ENCODE measurements at regions not wholly inside any gene's neighbourhood (a gene's known extent, or its start where the extent isn't known, plus 50 kb on each side); places are given as distances from the start of the nearest gene placed in this dataset.

DNA sequence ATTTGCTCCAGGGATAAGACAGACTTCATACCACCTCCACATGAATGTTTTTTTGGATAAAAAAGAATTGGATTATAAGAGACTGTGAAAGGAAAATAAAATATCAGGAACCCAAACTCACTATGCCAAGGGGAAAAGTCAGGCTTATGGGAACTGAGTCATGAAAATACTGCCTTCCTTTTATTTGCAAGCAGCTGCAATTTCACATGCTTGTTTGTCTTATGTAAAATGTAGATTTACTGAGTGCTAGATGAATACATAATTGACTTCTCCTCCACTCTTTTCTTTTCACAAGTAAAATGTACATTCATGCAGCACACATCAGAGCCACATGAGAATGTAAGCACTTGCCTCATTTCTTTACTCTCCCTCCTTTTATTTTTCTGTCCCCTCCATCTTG lies 940.8 kb upstream of the MBL2 start:
- Mint-ChIP-seq H3K4me3 (no peak overlapping the region), H3K27ac (no peak overlapping the region), H3K9me3 (peaks cover 10 to 11% of the 10 kb centered on the region in 2 experiments; a peak in 4 of 5 replicates), H3K4me1 (peaks cover 0 to 5% of the 10 kb centered on the region in 2 experiments; a peak in 1 of 4 replicates), H3K36me3 (ENCODE audit: insufficient read depth in 1 of 3, low read depth in 3 of 3) (peaks cover 2 to 11% (median 3%) of the 10 kb centered on the region in 3 experiments; a peak in 3 of 7 replicates), H3K27me3 (ENCODE audit: low read depth) (no peaks in the 10 kb centered on the region)
- Histone ChIP-seq H3K79me1 (ENCODE audit: insufficient read depth, low read depth, low read length, poor library complexity, severe bottlenecking) (no peaks in the 10 kb centered on the region), H3K79me2 (ENCODE audit: insufficient read depth, low read length) (no peaks in the 10 kb centered on the region), H3K27me3 (ENCODE audit: insufficient read depth, low read length) (no peaks in the 10 kb centered on the region), H2BK120ac (ENCODE audit: low read depth, low read length, poor library complexity, severe bottlenecking) (no peak overlapping the region), H3K27ac (ENCODE audit: insufficient read length, low read depth, low read length) (no peak overlapping the region), H2BK5ac (ENCODE audit: insufficient read length, low read length) (no peak overlapping the region), H3K4ac (ENCODE audit: low read depth, low read length) (no peak overlapping the region), H3K9me3 (ENCODE audit: control insufficient read depth, low read depth, low read length) (peaks cover 5% of the 10 kb centered on the region), H3K23ac (ENCODE audit: insufficient read length, low read depth, low read length) (no peak overlapping the region), H4K5ac (ENCODE audit: insufficient read length, low read depth, low read length) (no peak overlapping the region), H2BK12ac (ENCODE audit: insufficient read length, low read depth, low read length) (no peak overlapping the region), H4K20me1 (ENCODE audit: control insufficient read depth, insufficient read depth, insufficient read length) (no peaks in the 10 kb centered on the region), H2BK15ac (ENCODE audit: low read depth, low read length) (no peak overlapping the region), H3K56ac (ENCODE audit: insufficient read length, low read depth, low read length) (no peak overlapping the region), H4K8ac (replicated peaks; ENCODE audit: insufficient read length, low read depth, low read length) (no peak overlapping the region), H4K91ac (ENCODE audit: insufficient read length, low read depth, low read length) (no peak overlapping the region), H2AFZ (ENCODE audit: low read length) (no peak overlapping the region), H3K9ac (ENCODE audit: extremely low read depth, insufficient read length, low read length) (no peak overlapping the region), H3K18ac (ENCODE audit: insufficient read length, low read depth, low read length) (no peak overlapping the region), H3T11ph (ENCODE audit: low read length) (no peak overlapping the region), H3K14ac (ENCODE audit: insufficient read depth, low read length) (no peak overlapping the region), H2AK5ac (ENCODE audit: insufficient read length, low read length) (no peak overlapping the region), H3K4me2 (ENCODE audit: insufficient read depth, insufficient read length, low read length) (no peak overlapping the region), H2BK20ac (ENCODE audit: low read depth, low read length, poor library complexity, severe bottlenecking) (no peak overlapping the region), H3K4me1 (ENCODE audit: insufficient read depth, low read length) (no peaks in the 10 kb centered on the region), H3K23me2 (ENCODE audit: insufficient read length, low read depth, low read length, poor library complexity, severe bottlenecking) (no peaks in the 10 kb centered on the region)
- no peak for DNase-seq
- TF ChIP-seq, protein P1, sequence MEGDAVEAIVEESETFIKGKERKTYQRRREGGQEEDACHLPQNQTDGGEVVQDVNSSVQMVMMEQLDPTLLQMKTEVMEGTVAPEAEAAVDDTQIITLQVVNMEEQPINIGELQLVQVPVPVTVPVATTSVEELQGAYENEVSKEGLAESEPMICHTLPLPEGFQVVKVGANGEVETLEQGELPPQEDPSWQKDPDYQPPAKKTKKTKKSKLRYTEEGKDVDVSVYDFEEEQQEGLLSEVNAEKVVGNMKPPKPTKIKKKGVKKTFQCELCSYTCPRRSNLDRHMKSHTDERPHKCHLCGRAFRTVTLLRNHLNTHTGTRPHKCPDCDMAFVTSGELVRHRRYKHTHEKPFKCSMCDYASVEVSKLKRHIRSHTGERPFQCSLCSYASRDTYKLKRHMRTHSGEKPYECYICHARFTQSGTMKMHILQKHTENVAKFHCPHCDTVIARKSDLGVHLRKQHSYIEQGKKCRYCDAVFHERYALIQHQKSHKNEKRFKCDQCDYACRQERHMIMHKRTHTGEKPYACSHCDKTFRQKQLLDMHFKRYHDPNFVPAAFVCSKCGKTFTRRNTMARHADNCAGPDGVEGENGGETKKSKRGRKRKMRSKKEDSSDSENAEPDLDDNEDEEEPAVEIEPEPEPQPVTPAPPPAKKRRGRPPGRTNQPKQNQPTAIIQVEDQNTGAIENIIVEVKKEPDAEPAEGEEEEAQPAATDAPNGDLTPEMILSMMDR (conservative IDR thresholded peaks at IDR 0.05) = no peak
